ENCODE measurements at regions not wholly inside any gene's neighbourhood (a gene's known extent, or its start where the extent isn't known, plus 50 kb on each side); places are given as distances from the start of the nearest gene placed in this dataset.
A peak's percentile ranks its signal among the peaks of the same experiment; 100 is the strongest.

GRCh38 chr5:175765858-175766257, 105.5 kb upstream of the CPLX2 start:
- no peak for DNase-seq (ENCODE audit: low read depth)

- DNase-seq (ENCODE audit: low read depth), result no peak
Observed at GRCh38 chr5:175766963-175767362, 104.4 kb upstream of the CPLX2 start.

- no peak for DNase-seq (ENCODE audit: low read depth)
Observed at GRCh38 chr5:175772747-175773533, 98.4 kb upstream of the CPLX2 start.

- DNase-seq (ENCODE audit: low read depth), result no peak
Observed at GRCh38 chr5:175773534-175774070, 97.8 kb upstream of the CPLX2 start.

- no peak for DNase-seq (ENCODE audit: low read depth)
Observed at GRCh38 chr5:175775416-175775815, 96.0 kb upstream of the CPLX2 start.

- no peak for DNase-seq (ENCODE audit: low read depth)
Observed at GRCh38 chr5:175778951-175779503, 92.4 kb upstream of the CPLX2 start.

- DNase-seq (ENCODE audit: low read depth), result no peak
Observed at GRCh38 chr5:175783739-175784138, 87.6 kb upstream of the CPLX2 start.

GRCh38 chr5:175784230-175784629, 87.1 kb upstream of the CPLX2 start:
- no peak for DNase-seq (ENCODE audit: low read depth)

GRCh38 chr5:175785681-175786080, 85.7 kb upstream of the CPLX2 start:
- no peak for DNase-seq (ENCODE audit: low read depth)

GRCh38 chr5:175788155-175788787, 83.1 kb upstream of the CPLX2 start:
- no peak for DNase-seq (ENCODE audit: low read depth)

GRCh38 chr5:175789670-175790069, 81.7 kb upstream of the CPLX2 start:
- DNase-seq (ENCODE audit: low read depth), result no peak

GRCh38 chr5:175790796-175791195, 80.6 kb upstream of the CPLX2 start:
- no peak for DNase-seq (ENCODE audit: low read depth)

- no peak for DNase-seq (ENCODE audit: low read depth)
Observed at GRCh38 chr5:175795959-175796358, 75.4 kb upstream of the CPLX2 start.

- peak; percentile 58 for DNase-seq (ENCODE audit: low read depth)
Observed at GRCh38 chr5:175796536-175797499, 74.6 kb upstream of the CPLX2 start.

- DNase-seq (ENCODE audit: low read depth), result no peak
Observed at GRCh38 chr5:175797521-175798038, 73.8 kb upstream of the CPLX2 start.

GRCh38 chr5:175798626-175799025, 72.8 kb upstream of the CPLX2 start:
- no peak for DNase-seq (ENCODE audit: low read depth)

GRCh38 chr5:175800656-175801081, 70.7 kb upstream of the CPLX2 start:
- DNase-seq (ENCODE audit: low read depth), result no peak

GRCh38 chr5:175802361-175802760, 69.0 kb upstream of the CPLX2 start:
- DNase-seq (ENCODE audit: low read depth), result no peak

- DNase-seq (ENCODE audit: low read depth), result no peak
Observed at GRCh38 chr5:175803254-175803653, 68.1 kb upstream of the CPLX2 start.

- DNase-seq (ENCODE audit: low read depth), result no peak
Observed at GRCh38 chr5:175803736-175804454, 67.5 kb upstream of the CPLX2 start.

Measured in stimulated activated CD8-positive, alpha-beta memory T cell treated with anti-CD3 and anti-CD28 coated beads, Interleukin-12 subunit alpha, Interleukin-12 subunit beta, amount 100 ng/mL, for 1 hour (primary cell).